ENCODE measurements at regions not wholly inside any gene's neighbourhood (a gene's known extent, or its start where the extent isn't known, plus 50 kb on each side); places are given as distances from the start of the nearest gene placed in this dataset.
"Not testable (repeated sequence)": the region's sequence is repeated elsewhere in the genome, so short reads cannot be mapped to it uniquely, and the experiment has no call there.

GRCh38 chr18:42373584-42373983, 418.6 kb downstream of the PIK3C3 start:
- 77 to 81% methylated on average over 1 of the region's 1 CpG for WGBS, 2 donors
- no peaks in the 10 kb centered on the region for H3K9me3 ChIP-seq
- TF ChIP-seq POLR2AphosphoS5 (IDR thresholded peaks at IDR 0.05) (no peak), POLR2A (IDR thresholded peaks at IDR 0.05) (no peak), CTCF (IDR thresholded peaks at IDR 0.05) (no peak), EP300 (IDR thresholded peaks at IDR 0.05) (no peak)
- no peaks in the 10 kb centered on the region for H3K27me3 ChIP-seq
- H3K4me1 ChIP-seq: no peaks in the 10 kb centered on the region
- no peak overlapping the region for H3K27ac ChIP-seq
- DNase-seq (no peak), ATAC-seq (ENCODE audit: low FRiP score in 2 of 2) (no peak)
- no peaks in the 10 kb centered on the region for H3K36me3 ChIP-seq
- H3K4me3 ChIP-seq: no peak overlapping the region

- DNase-seq (no peak), ATAC-seq (ENCODE audit: low FRiP score in 2 of 2) (no peak)
- H3K27ac ChIP-seq: no peak overlapping the region
- no peak overlapping the region for H3K4me3 ChIP-seq
- no peaks in the 10 kb centered on the region for H3K36me3 ChIP-seq
- no peaks in the 10 kb centered on the region for H3K4me1 ChIP-seq
- no peaks in the 10 kb centered on the region for H3K9me3 ChIP-seq
- TF ChIP-seq CTCF (IDR thresholded peaks at IDR 0.05): no peak
- TF ChIP-seq POLR2AphosphoS5 (IDR thresholded peaks at IDR 0.05): no peak
- TF ChIP-seq EP300 (IDR thresholded peaks at IDR 0.05): no peak
- TF ChIP-seq POLR2A (IDR thresholded peaks at IDR 0.05): no peak
- no peaks in the 10 kb centered on the region for H3K27me3 ChIP-seq
Measured at GRCh38 chr18:42374961-42375360, 419.9 kb downstream of the PIK3C3 start.

- H3K36me3 ChIP-seq; H3K4me1 ChIP-seq; DNase-seq; H3K4me3 ChIP-seq; H3K27ac ChIP-seq; H3K9me3 ChIP-seq; H3K27me3 ChIP-seq; ATAC-seq (ENCODE audit: low FRiP score in 2 of 2): not testable (repeated sequence)
- 56 to 61% methylated on average over 1 of the region's 1 CpG for WGBS, 2 donors
Measured at GRCh38 chr18:42378854-42379253, 423.8 kb downstream of the PIK3C3 start.

GRCh38 chr18:42381236-42381635, 426.2 kb downstream of the PIK3C3 start:
- H3K36me3 ChIP-seq; H3K4me1 ChIP-seq; H3K27me3 ChIP-seq; H3K27ac ChIP-seq; H3K4me3 ChIP-seq; ATAC-seq (ENCODE audit: low FRiP score in 2 of 2); H3K9me3 ChIP-seq: not testable (repeated sequence)
- 90 to 95% methylated on average over 8 of the region's 8 CpGs for WGBS, 2 donors
- DNase-seq: peak in 1 of 2 donors; percentile 15

GRCh38 chr18:42392416-42392815, 437.4 kb downstream of the PIK3C3 start:
- TF ChIP-seq POLR2AphosphoS5 (IDR thresholded peaks at IDR 0.05): no peak
- no peak for TF ChIP-seq CTCF (IDR thresholded peaks at IDR 0.05)
- H3K27me3 ChIP-seq: no peaks in the 10 kb centered on the region
- H3K9me3 ChIP-seq: no peaks in the 10 kb centered on the region
- no peak for DNase-seq
- H3K27ac ChIP-seq: no peak overlapping the region
- H3K36me3 ChIP-seq: no peaks in the 10 kb centered on the region
- 43% methylated on average over 1 of the region's 1 CpG for WGBS, 2 donors
- ATAC-seq (ENCODE audit: low FRiP score in 2 of 2): no peak
- no peaks in the 10 kb centered on the region for H3K4me1 ChIP-seq
- no peak overlapping the region for H3K4me3 ChIP-seq

- ATAC-seq (ENCODE audit: low FRiP score in 2 of 2): no peak
- H3K36me3 ChIP-seq: no peaks in the 10 kb centered on the region
- DNase-seq: no peak
- TF ChIP-seq CTCF (IDR thresholded peaks at IDR 0.05): no peak
- no peak for TF ChIP-seq POLR2AphosphoS5 (IDR thresholded peaks at IDR 0.05)
- no peak for TF ChIP-seq EP300 (IDR thresholded peaks at IDR 0.05)
- no peak for TF ChIP-seq POLR2A (IDR thresholded peaks at IDR 0.05)
- no peaks in the 10 kb centered on the region for H3K27me3 ChIP-seq
- H3K4me3 ChIP-seq: no peak overlapping the region
- H3K4me1 ChIP-seq: no peaks in the 10 kb centered on the region
- no peaks in the 10 kb centered on the region for H3K9me3 ChIP-seq
- 74 to 82% methylated on average over 3 of the region's 3 CpGs for WGBS, 2 donors
- no peak overlapping the region for H3K27ac ChIP-seq
Measured at GRCh38 chr18:42392926-42393325, 437.9 kb downstream of the PIK3C3 start.

Data from upper lobe of left lung (tissue), 6 donors.